WERI-Rb-1 (cell line): ENCODE measurements at regions not wholly inside any gene's neighbourhood (a gene's known extent, or its start where the extent isn't known, plus 50 kb on each side); places are given as distances from the start of the nearest gene placed in this dataset.

Experiments
- DNase-seq: peaks from one replicate; pipeline ENCODE4 v3.0.0-alpha.2; 2020
- H3K27ac ChIP-seq: fragments of 250-450 bp; sonication (Bioruptor Pico); 2 replicates; pipeline ENCODE4 v1.5.1; 2020; ENCODE audit warnings: mild to moderate bottlenecking, moderate library complexity
- H3K27me3 ChIP-seq: fragments of 250-450 bp; sonication (Bioruptor Pico); 2 replicates; pipeline ENCODE4 v1.5.1; 2021; ENCODE audit warnings: mild to moderate bottlenecking, low read depth, moderate library complexity; ENCODE audit not compliant: insufficient read depth, severe bottlenecking
- H3K36me3 ChIP-seq: fragments of 250-450 bp; sonication (Bioruptor Pico); 2 replicates; pipeline ENCODE4 v1.5.1; 2020; ENCODE audit warnings: mild to moderate bottlenecking, moderate library complexity
- H3K4me3 ChIP-seq: 2 replicates; pipeline ENCODE4 v1.5.1; 2011; ENCODE audit warnings: low read depth, mild to moderate bottlenecking, control low read depth, low read length
- H3K9me3 ChIP-seq: fragments of 250-450 bp; sonication (Bioruptor Pico); 2 replicates; pipeline ENCODE4 v1.5.1; 2021; ENCODE audit warnings: mild to moderate bottlenecking, moderate library complexity; ENCODE audit not compliant: severe bottlenecking
- CTCF ChIP-seq: IDR thresholded peaks from 2 replicates; pipeline ENCODE4 v1.5.1; 2011; ENCODE audit warnings: low read depth, mild to moderate bottlenecking, control low read depth, inconsistent platforms, low read length

GRCh38 chr1:22380024-22380785, 71.4 kb upstream of the ZBTB40 start:
- TF ChIP-seq CTCF = peak; percentile 66

GRCh38 chr1:22383526-22384294, 67.9 kb upstream of the ZBTB40 start:
- no peaks in the 10 kb centered on the region for H3K36me3 ChIP-seq
- H3K27ac ChIP-seq = no peak overlapping the region
- DNase-seq = no peak
- no peak overlapping the region for H3K4me3 ChIP-seq
- no peak for TF ChIP-seq CTCF
- H3K27me3 ChIP-seq = no peaks in the 10 kb centered on the region
- H3K9me3 ChIP-seq = no peaks in the 10 kb centered on the region

More at GRCh38 chr1:22380024-22380785, 71.4 kb upstream of the ZBTB40 start:
- no peaks in the 10 kb centered on the region for H3K27me3 ChIP-seq
- DNase-seq = peak; percentile 18
- H3K36me3 ChIP-seq = no peaks in the 10 kb centered on the region
- H3K9me3 ChIP-seq = no peaks in the 10 kb centered on the region
- no peak overlapping the region for H3K4me3 ChIP-seq
- no peak overlapping the region for H3K27ac ChIP-seq

GRCh38 chr1:22385537-22385936, 66.1 kb upstream of the ZBTB40 start:
- no peak overlapping the region for H3K4me3 ChIP-seq
- H3K9me3 ChIP-seq = no peaks in the 10 kb centered on the region
- no peaks in the 10 kb centered on the region for H3K36me3 ChIP-seq
- no peak for TF ChIP-seq CTCF
- no peak for DNase-seq
- no peak overlapping the region for H3K27ac ChIP-seq
- H3K27me3 ChIP-seq = no peaks in the 10 kb centered on the region

- Histone ChIP-seq H3K27ac (no peak overlapping the region), H3K9me3 (no peaks in the 10 kb centered on the region), H3K4me3 (no peak overlapping the region), H3K36me3 (no peaks in the 10 kb centered on the region), H3K27me3 (no peaks in the 10 kb centered on the region)
- DNase-seq = no peak
- no peak for TF ChIP-seq CTCF
Observed at GRCh38 chr1:22386774-22387173, 64.9 kb upstream of the ZBTB40 start.

- no peaks in the 10 kb centered on the region for H3K27me3 ChIP-seq
Observed at GRCh38 chr1:22387919-22388580, 63.6 kb upstream of the ZBTB40 start.

More at GRCh38 chr1:22387919-22388580, 63.6 kb upstream of the ZBTB40 start:
- H3K4me3 ChIP-seq = no peak overlapping the region
- no peak for TF ChIP-seq CTCF
- H3K27ac ChIP-seq = no peak overlapping the region
- H3K9me3 ChIP-seq = no peaks in the 10 kb centered on the region
- no peaks in the 10 kb centered on the region for H3K36me3 ChIP-seq
- DNase-seq = no peak
